DOHH2 (cell line): ENCODE measurements at regions not wholly inside any gene's neighbourhood (a gene's known extent, or its start where the extent isn't known, plus 50 kb on each side); places are given as distances from the start of the nearest gene placed in this dataset.

Source experiments
- H3F3A ChIP-seq: fragments of 200-600 bp; sonication (generic), shearing (Covaris generic); 2 replicates; pipeline ENCODE4 v1.6.0; 2016; ENCODE audit warnings: antibody characterized with exemption, mild to moderate bottlenecking; ENCODE audit not compliant: control insufficient read depth, insufficient read depth
- H3K27ac ChIP-seq: fragments of 200-600 bp; sonication (generic); 2 replicates; pipeline ENCODE4 v1.5.1; 2014; ENCODE audit warnings: low read depth, mild to moderate bottlenecking, low read length, moderate library complexity
- H3K27me3 ChIP-seq: fragments of 200-600 bp; sonication (generic); 2 replicates; pipeline ENCODE4 v1.6.1; 2014; ENCODE audit warnings: mild to moderate bottlenecking, low read length, mixed read lengths; ENCODE audit not compliant: control insufficient read depth
- H3K36me3 ChIP-seq: fragments of 200-600 bp; sonication (generic); 2 replicates; pipeline ENCODE4 v1.6.1; 2014; ENCODE audit warnings: mild to moderate bottlenecking, low read length, moderate library complexity, mixed read lengths; ENCODE audit not compliant: control insufficient read depth
- H3K4me1 ChIP-seq: fragments of 200-600 bp; sonication (generic); 2 replicates; pipeline ENCODE4 v1.6.1; 2014; ENCODE audit warnings: mild to moderate bottlenecking, low read length, mixed read lengths; ENCODE audit not compliant: control insufficient read depth
- H3K4me2 ChIP-seq: fragments of 200-600 bp; sonication (generic); 2 replicates; pipeline ENCODE4 v1.6.0; 2014; ENCODE audit warnings: mild to moderate bottlenecking, low read length, moderate library complexity
- H3K4me3 ChIP-seq: fragments of 200-600 bp; sonication (generic); 2 replicates; pipeline ENCODE4 v1.5.1; 2014; ENCODE audit warnings: mild to moderate bottlenecking, low read length, mixed read lengths
- H3K79me2 ChIP-seq: fragments of 200-600 bp; sonication (generic); 2 replicates; pipeline ENCODE4 v1.6.1; 2014; ENCODE audit warnings: mild to moderate bottlenecking, low read length, mixed read lengths; ENCODE audit not compliant: control insufficient read depth
- H3K9me2 ChIP-seq: fragments of 200-600 bp; sonication (generic); replicated peaks from 2 replicates; pipeline ENCODE4 v1.6.1; 2014; ENCODE audit warnings: mild to moderate bottlenecking, low read length, mixed read lengths; ENCODE audit not compliant: control insufficient read depth
- H3K9me3 ChIP-seq: fragments of 200-600 bp; sonication (generic); 2 replicates; pipeline ENCODE4 v1.6.1; 2014; ENCODE audit warnings: antibody characterized with exemption, low read length, mixed read lengths; ENCODE audit not compliant: control insufficient read depth, insufficient read depth
- H4K20me1 ChIP-seq: fragments of 200-600 bp; sonication (generic); 2 replicates; pipeline ENCODE4 v1.6.0; 2014; ENCODE audit warnings: low read depth, mild to moderate bottlenecking, antibody characterized with exemption, low read length, moderate library complexity; ENCODE audit not compliant: control insufficient read depth, insufficient read depth
- EZH2phosphoT487 ChIP-seq: fragments of 200-600 bp; sonication (generic); IDR thresholded peaks from 2 replicates; pipeline ENCODE4 v1.6.1; 2017; ENCODE audit warnings: borderline replicate concordance, mild to moderate bottlenecking, antibody characterized with exemption, low read length, moderate library complexity, mixed read lengths
- TF ChIP-seq, protein P1 (sequence below): fragments of 200-600 bp; sonication (generic); IDR thresholded peaks from one replicate; pipeline ENCODE4 v1.5.1; 2014; ENCODE audit warnings: antibody characterized with exemption, mild to moderate bottlenecking, low read depth, low read length; ENCODE audit not compliant: poor library complexity, severe bottlenecking

GRCh38 chr17:33487187-33487879 lies 194.2 kb upstream of the ASIC2 start:
- Histone ChIP-seq H3F3A (no peaks in the 10 kb centered on the region), H4K20me1 (no peaks in the 10 kb centered on the region), H3K4me3 (no peak overlapping the region), H3K36me3 (no peaks in the 10 kb centered on the region), H3K27ac (no peak overlapping the region), H3K27me3 (no peaks in the 10 kb centered on the region), H3K79me2 (no peaks in the 10 kb centered on the region), H3K4me1 (no peaks in the 10 kb centered on the region), H3K9me3 (no peaks in the 10 kb centered on the region), H3K4me2 (no peak overlapping the region), H3K9me2 (no peaks in the 10 kb centered on the region)
- TF ChIP-seq, protein P1, sequence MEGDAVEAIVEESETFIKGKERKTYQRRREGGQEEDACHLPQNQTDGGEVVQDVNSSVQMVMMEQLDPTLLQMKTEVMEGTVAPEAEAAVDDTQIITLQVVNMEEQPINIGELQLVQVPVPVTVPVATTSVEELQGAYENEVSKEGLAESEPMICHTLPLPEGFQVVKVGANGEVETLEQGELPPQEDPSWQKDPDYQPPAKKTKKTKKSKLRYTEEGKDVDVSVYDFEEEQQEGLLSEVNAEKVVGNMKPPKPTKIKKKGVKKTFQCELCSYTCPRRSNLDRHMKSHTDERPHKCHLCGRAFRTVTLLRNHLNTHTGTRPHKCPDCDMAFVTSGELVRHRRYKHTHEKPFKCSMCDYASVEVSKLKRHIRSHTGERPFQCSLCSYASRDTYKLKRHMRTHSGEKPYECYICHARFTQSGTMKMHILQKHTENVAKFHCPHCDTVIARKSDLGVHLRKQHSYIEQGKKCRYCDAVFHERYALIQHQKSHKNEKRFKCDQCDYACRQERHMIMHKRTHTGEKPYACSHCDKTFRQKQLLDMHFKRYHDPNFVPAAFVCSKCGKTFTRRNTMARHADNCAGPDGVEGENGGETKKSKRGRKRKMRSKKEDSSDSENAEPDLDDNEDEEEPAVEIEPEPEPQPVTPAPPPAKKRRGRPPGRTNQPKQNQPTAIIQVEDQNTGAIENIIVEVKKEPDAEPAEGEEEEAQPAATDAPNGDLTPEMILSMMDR = no peak
- TF ChIP-seq EZH2phosphoT487 = no peak

DNA sequence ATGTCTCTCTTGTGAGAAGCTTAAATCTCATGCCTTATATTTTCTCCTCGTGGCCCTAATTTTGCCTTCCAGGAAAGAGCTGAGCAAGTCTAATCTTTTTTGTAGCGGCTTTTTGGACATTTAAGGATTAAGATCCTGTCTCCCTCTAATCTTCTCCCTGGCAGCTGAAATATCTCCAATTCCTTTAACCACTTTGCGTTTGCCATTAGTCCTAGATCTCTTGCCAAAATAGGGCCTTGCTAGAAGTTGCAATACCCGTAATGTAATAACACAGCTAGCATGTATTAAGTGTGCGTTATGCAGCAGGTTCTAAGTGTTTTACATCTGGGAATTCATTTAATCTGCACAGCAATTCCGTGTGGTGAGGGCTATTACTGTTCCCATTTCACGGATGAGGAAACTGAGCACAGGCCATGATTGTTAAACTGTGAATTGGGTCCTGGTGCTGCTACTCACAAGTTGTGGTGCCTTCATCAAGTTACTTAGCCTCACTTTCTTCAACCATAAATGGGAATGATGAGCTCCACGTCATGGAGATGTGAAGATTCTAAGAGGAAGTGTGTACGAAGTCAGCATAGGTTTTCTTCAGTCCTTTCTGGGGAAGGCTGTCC lies 198.9 kb upstream of the ASIC2 start:
- no peaks in the 10 kb centered on the region for H3K27me3 ChIP-seq
- no peak for TF ChIP-seq EZH2phosphoT487
- no peaks in the 10 kb centered on the region for H3K4me1 ChIP-seq
- H4K20me1 ChIP-seq = no peaks in the 10 kb centered on the region
- no peak overlapping the region for H3K4me3 ChIP-seq
- no peaks in the 10 kb centered on the region for H3K9me2 ChIP-seq
- no peak overlapping the region for H3K27ac ChIP-seq
- no peaks in the 10 kb centered on the region for H3K36me3 ChIP-seq
- H3K4me2 ChIP-seq = no peak overlapping the region
- H3K79me2 ChIP-seq = no peaks in the 10 kb centered on the region
- H3F3A ChIP-seq = no peaks in the 10 kb centered on the region
- H3K9me3 ChIP-seq = no peaks in the 10 kb centered on the region

- Histone ChIP-seq H3F3A (no peaks in the 10 kb centered on the region), H3K4me3 (no peak overlapping the region), H3K36me3 (no peaks in the 10 kb centered on the region), H3K9me2 (no peaks in the 10 kb centered on the region), H3K4me2 (no peak overlapping the region), H4K20me1 (no peaks in the 10 kb centered on the region), H3K27ac (no peak overlapping the region), H3K9me3 (no peaks in the 10 kb centered on the region), H3K79me2 (no peaks in the 10 kb centered on the region), H3K4me1 (no peaks in the 10 kb centered on the region), H3K27me3 (no peaks in the 10 kb centered on the region)
- TF ChIP-seq, protein P1 = no peak
- no peak for TF ChIP-seq EZH2phosphoT487
Measured at GRCh38 chr17:33492731-33493265, 199.7 kb upstream of the ASIC2 start.

DNA sequence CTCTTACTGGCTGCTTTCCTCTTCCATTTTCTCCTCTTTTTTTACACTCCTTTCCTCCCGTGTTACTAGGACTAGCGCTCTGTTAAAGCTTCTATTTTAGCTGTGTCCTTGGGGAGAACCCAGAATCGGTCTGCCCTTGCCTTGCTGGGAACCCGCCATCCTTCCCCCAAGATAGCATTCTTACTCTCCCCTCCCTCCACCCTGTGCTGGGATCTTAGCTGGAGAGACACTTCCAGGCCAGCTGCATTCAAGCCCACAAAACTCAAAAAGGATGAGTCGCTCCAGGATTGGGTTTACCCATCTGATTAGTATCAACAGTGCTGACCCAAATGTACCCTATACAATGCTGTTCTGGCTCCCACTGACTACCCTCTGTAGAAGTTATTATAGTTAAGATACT lies 200.5 kb upstream of the ASIC2 start:
- no peaks in the 10 kb centered on the region for H3K4me1 ChIP-seq
- no peaks in the 10 kb centered on the region for H3K9me2 ChIP-seq
- H3K4me2 ChIP-seq = no peak overlapping the region

More for the DNA sequence above, 200.5 kb upstream of the ASIC2 start:
- no peaks in the 10 kb centered on the region for H3K79me2 ChIP-seq
- no peaks in the 10 kb centered on the region for H3K36me3 ChIP-seq
- no peak overlapping the region for H3K4me3 ChIP-seq
- no peaks in the 10 kb centered on the region for H3F3A ChIP-seq
- TF ChIP-seq, protein P1 = no peak
- TF ChIP-seq EZH2phosphoT487 = no peak
- H4K20me1 ChIP-seq = no peaks in the 10 kb centered on the region
- no peak overlapping the region for H3K27ac ChIP-seq
- no peaks in the 10 kb centered on the region for H3K9me3 ChIP-seq
- no peaks in the 10 kb centered on the region for H3K27me3 ChIP-seq
